H1 (cell line): ENCODE measurements at regions not wholly inside any gene's neighbourhood (a gene's known extent, or its start where the extent isn't known, plus 50 kb on each side); places are given as distances from the start of the nearest gene placed in this dataset.

Experiments used
- PHF8 ChIP-seq: fragments of 200-600 bp; sonication (generic); conservative IDR thresholded peaks from 2 replicates; pipeline ENCODE4 v1.7.1; 2012; ENCODE audit warnings: low read depth, mild to moderate bottlenecking, inconsistent platforms, low read length, moderate library complexity
- RFX5 ChIP-seq: IDR thresholded peaks from 2 replicates; pipeline ENCODE4 v1.6.1; 2011; ENCODE audit warnings: low read depth, low read length, improper control_type of control experiment, borderline replicate concordance
- SP2 ChIP-seq: IDR thresholded peaks from 2 replicates; pipeline ENCODE4 v1.6.1; 2012; ENCODE audit warnings: mild to moderate bottlenecking, low read length, inconsistent platforms
- TBP ChIP-seq: IDR thresholded peaks from 2 replicates; pipeline ENCODE4 v1.6.1; 2011; ENCODE audit warnings: low read depth, low read length, improper control_type of control experiment

DNA sequence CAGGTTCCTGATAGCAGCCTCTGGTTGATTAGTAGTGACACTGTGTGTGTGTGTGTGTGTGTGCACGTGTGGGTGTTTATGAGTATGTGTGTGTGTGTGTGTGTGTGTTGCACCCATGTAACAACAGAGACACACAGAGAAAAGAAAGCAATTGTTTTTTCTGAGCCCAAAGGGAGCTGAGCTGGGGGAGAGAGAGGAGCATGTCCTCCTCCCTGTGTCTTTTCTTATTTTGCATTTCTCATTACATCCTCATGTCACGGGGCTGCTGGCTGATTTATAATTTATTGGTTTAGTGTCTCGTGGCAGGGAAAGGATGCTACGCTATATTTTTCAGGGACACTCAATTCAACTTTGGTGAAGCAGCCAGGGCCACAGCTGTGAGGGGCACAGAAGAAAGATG is 511.4 kb downstream of the BCOR start (continued):
- TF ChIP-seq PHF8 (no peak), RFX5 (no peak), TBP (no peak), SP2 (no peak)
- TF ChIP-seq, all 59 proteins: peak for 0
